ENCODE measurements at regions not wholly inside any gene's neighbourhood (a gene's known extent, or its start where the extent isn't known, plus 50 kb on each side); places are given as distances from the start of the nearest gene placed in this dataset.

DNA sequence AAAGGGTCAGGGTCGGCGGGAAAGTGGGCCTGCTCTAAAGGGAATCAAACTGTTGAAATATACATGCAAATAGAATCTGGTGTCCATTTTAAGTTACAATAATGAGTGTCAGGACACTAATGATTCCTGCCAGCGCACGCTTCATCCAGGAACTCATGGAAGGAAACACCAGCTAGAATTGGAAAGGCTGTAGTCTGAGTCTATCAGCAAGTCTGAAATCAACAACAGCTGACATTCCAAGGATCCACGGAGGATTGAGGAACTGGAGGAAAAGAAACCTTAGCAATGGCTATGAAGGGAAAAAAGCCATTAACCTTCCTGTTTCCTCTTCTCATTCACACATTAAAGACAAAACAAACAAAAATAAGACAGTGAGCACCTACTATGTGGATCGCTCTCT lies 1063.1 kb downstream of the NTRK3 start:
- TF ChIP-seq CTCF (IDR thresholded peaks at IDR 0.05): no peak
- no peaks in the 10 kb centered on the region for H3K9me3 ChIP-seq
- DNase-seq (no peak), ATAC-seq (no peak)
- H3K36me3 ChIP-seq: no peaks in the 10 kb centered on the region
- no peaks in the 10 kb centered on the region for H3K27me3 ChIP-seq
- no peak overlapping the region for H3K4me3 ChIP-seq
- intact Hi-C loops (cut with DNase I): no loop called here
- H3K27ac ChIP-seq: no peak overlapping the region
- no peaks in the 10 kb centered on the region for H3K4me1 ChIP-seq

GRCh38 chr15:87167706-87168105 lies 1088.0 kb downstream of the AGBL1 start:
- no peaks in the 10 kb centered on the region for H3K4me1 ChIP-seq
- no peak overlapping the region for H3K27ac ChIP-seq
- ATAC-seq (no peak), DNase-seq (no peak)
- H3K27me3 ChIP-seq: no peaks in the 10 kb centered on the region
- H3K36me3 ChIP-seq: no peaks in the 10 kb centered on the region
- intact Hi-C loops (cut with DNase I): no loop called here
- H3K9me3 ChIP-seq: no peaks in the 10 kb centered on the region
- no peak overlapping the region for H3K4me3 ChIP-seq
- no peak for TF ChIP-seq CTCF (IDR thresholded peaks at IDR 0.05)

GRCh38 chr15:87167055-87167454 lies 1087.4 kb downstream of the AGBL1 start:
- H3K27me3 ChIP-seq: no peaks in the 10 kb centered on the region
- H3K9me3 ChIP-seq: no peaks in the 10 kb centered on the region
- H3K4me1 ChIP-seq: no peaks in the 10 kb centered on the region
- ATAC-seq: no peak
- intact Hi-C loops (cut with DNase I): no loop called here
- no peaks in the 10 kb centered on the region for H3K36me3 ChIP-seq
- no peak for TF ChIP-seq CTCF (IDR thresholded peaks at IDR 0.05)
- no peak for DNase-seq
- H3K4me3 ChIP-seq: no peak overlapping the region
- H3K27ac ChIP-seq: no peak overlapping the region

GRCh38 chr15:87155771-87156170 lies 1076.1 kb downstream of the AGBL1 start:
- H3K9me3 ChIP-seq: no peaks in the 10 kb centered on the region
- no peak overlapping the region for H3K27ac ChIP-seq
- no peaks in the 10 kb centered on the region for H3K27me3 ChIP-seq
- ATAC-seq (no peak), DNase-seq (no peak)
- H3K4me3 ChIP-seq: no peak overlapping the region
- intact Hi-C loops (cut with DNase I): no loop called here
- TF ChIP-seq CTCF (IDR thresholded peaks at IDR 0.05): no peak
- H3K36me3 ChIP-seq: no peaks in the 10 kb centered on the region
- H3K4me1 ChIP-seq: no peaks in the 10 kb centered on the region

GRCh38 chr15:87154761-87155160 lies 1075.1 kb downstream of the AGBL1 start:
- intact Hi-C loops (cut with DNase I): no loop called here
- TF ChIP-seq CTCF (IDR thresholded peaks at IDR 0.05): no peak
- DNase-seq: no peak
- Histone ChIP-seq H3K4me3 (no peak overlapping the region), H3K9me3 (no peaks in the 10 kb centered on the region), H3K27me3 (no peaks in the 10 kb centered on the region), H3K27ac (no peak overlapping the region), H3K4me1 (no peaks in the 10 kb centered on the region), H3K36me3 (no peaks in the 10 kb centered on the region)
- no peak for ATAC-seq

GRCh38 chr15:87151202-87151748 lies 1071.6 kb downstream of the AGBL1 start:
- DNase-seq: no peak
- Histone ChIP-seq H3K9me3 (no peaks in the 10 kb centered on the region), H3K4me1 (no peaks in the 10 kb centered on the region), H3K27ac (no peak overlapping the region), H3K36me3 (no peaks in the 10 kb centered on the region), H3K4me3 (no peak overlapping the region), H3K27me3 (no peaks in the 10 kb centered on the region)
- TF ChIP-seq CTCF (IDR thresholded peaks at IDR 0.05): no peak
- ATAC-seq: no peak
- intact Hi-C loops (cut with DNase I): no loop called here
